Lung (tissue), 11 donors: ENCODE measurements at regions not wholly inside any gene's neighbourhood (a gene's known extent, or its start where the extent isn't known, plus 50 kb on each side); places are given as distances from the start of the nearest gene placed in this dataset.

ENCODE experiments used
- ATAC-seq: fragments of 200-7000 bp; cut with Tn5 transposase; one replicate; pipeline ENCODE4 v1.9.1; 2020; ENCODE audit warnings: moderate number of reproducible peaks; ENCODE audit not compliant: insufficient read depth, low FRiP score
- DNase-seq, 3 donors: peaks; one replicate each; pipeline ENCODE4 v3.0.0-alpha.2; 2013 to 2017
- H3K27ac ChIP-seq, 2 donors: one replicate each; pipeline ENCODE4 v1.5.1; 2013; ENCODE audit warnings: mild to moderate bottlenecking in 2 of 2, moderate library complexity in 2 of 2, control low read depth in 1 of 2, inconsistent platforms in 1 of 2, low read depth in 1 of 2, low read length in 1 of 2
- H3K27me3 ChIP-seq, 3 donors: one replicate each; pipeline ENCODE4 v1.5.1; 2013; ENCODE audit warnings: low read length in 2 of 3; ENCODE audit not compliant: control insufficient read depth in 3 of 3, insufficient read depth in 3 of 3
- H3K36me3 ChIP-seq, 4 donors: one replicate each; pipeline ENCODE4 v1.5.1; 2013; ENCODE audit warnings: low read length in 4 of 4, mild to moderate bottlenecking in 1 of 4, moderate library complexity in 1 of 4; ENCODE audit not compliant: control insufficient read depth in 4 of 4, insufficient read depth in 4 of 4
- H3K4me1 ChIP-seq, 5 donors: one replicate each; pipeline ENCODE4 v1.5.1; 2013; ENCODE audit warnings: low read length in 5 of 5, mild to moderate bottlenecking in 2 of 5, moderate library complexity in 1 of 5; ENCODE audit not compliant: control insufficient read depth in 5 of 5, insufficient read depth in 5 of 5
- H3K4me3 ChIP-seq: one replicate; pipeline ENCODE4 v1.5.1; 2013; ENCODE audit warnings: mild to moderate bottlenecking, control low read depth, moderate library complexity
- H3K9ac ChIP-seq, 2 donors: one replicate each; pipeline ENCODE4 v1.5.1; 2013; ENCODE audit warnings: low read length in 2 of 2, control low read depth in 1 of 2; ENCODE audit not compliant: insufficient read depth in 1 of 2
- H3K9me3 ChIP-seq, 4 donors: one replicate each; pipeline ENCODE4 v1.5.1; 2013; ENCODE audit warnings: low read length in 3 of 4, mild to moderate bottlenecking in 1 of 4, moderate library complexity in 1 of 4; ENCODE audit not compliant: control insufficient read depth in 4 of 4, insufficient read depth in 3 of 4
- CTCF ChIP-seq: IDR thresholded peaks from 2 replicates; pipeline ENCODE4 v1.5.1; 2012; ENCODE audit warnings: mild to moderate bottlenecking; ENCODE audit errors: control extremely low read depth, extremely low read depth
- donor health status: control.
- donor health status: control.
- donor health status: Bipolar disorder and iron deficiency.
- donor health status: healthy.
- donor health status: DM: yes; HTN: yes; CAD: no.

- H3K4me3 ChIP-seq: no peak overlapping the region
- no peaks in the 10 kb centered on the region for H3K27me3 ChIP-seq
- H3K36me3 ChIP-seq: no peaks in the 10 kb centered on the region
- peaks cover 0 to 8% (median 0%) of the 10 kb centered on the region in 5 donors for H3K4me1 ChIP-seq
- ATAC-seq: no peak
- no peak overlapping the region for H3K27ac ChIP-seq
- no peaks in the 10 kb centered on the region for H3K9me3 ChIP-seq
- no peak for DNase-seq
- no peak overlapping the region for H3K9ac ChIP-seq
- no peak for TF ChIP-seq CTCF
Measured at GRCh38 chr6:114897536-114897935, 554.7 kb upstream of the HS3ST5 start.

- H3K9me3 ChIP-seq: peaks cover 0 to 4% (median 0%) of the 10 kb centered on the region in 4 donors
- DNase-seq (peak in 2 of 3 donors; percentile 54 to 60), ATAC-seq (no peak)
- TF ChIP-seq CTCF: no peak
- no peak overlapping the region for H3K4me3 ChIP-seq
- H3K9ac ChIP-seq: no peak overlapping the region
- no peaks in the 10 kb centered on the region for H3K36me3 ChIP-seq
- no peaks in the 10 kb centered on the region for H3K27me3 ChIP-seq
- peaks cover 0 to 8% (median 0%) of the 10 kb centered on the region in 5 donors for H3K4me1 ChIP-seq
- no peak overlapping the region for H3K27ac ChIP-seq
Measured at GRCh38 chr6:114892211-114892610, 549.4 kb upstream of the HS3ST5 start.

GRCh38 chr6:114888241-114888640 is 545.4 kb upstream of the HS3ST5 start:
- no peak for TF ChIP-seq CTCF
- Histone ChIP-seq H3K27ac (no peak overlapping the region), H3K36me3 (no peaks in the 10 kb centered on the region), H3K27me3 (no peaks in the 10 kb centered on the region), H3K4me3 (no peak overlapping the region), H3K9ac (no peak overlapping the region), H3K9me3 (peaks cover 0 to 4% (median 0%) of the 10 kb centered on the region in 4 donors), H3K4me1 (peaks cover 0 to 11% (median 0%) of the 10 kb centered on the region in 5 donors)
- ATAC-seq (no peak), DNase-seq (no peak)

GRCh38 chr6:114886670-114887436 is 544.0 kb upstream of the HS3ST5 start:
- no peak for TF ChIP-seq CTCF
- ATAC-seq: no peak

More at GRCh38 chr6:114886670-114887436, 544.0 kb upstream of the HS3ST5 start:
- Histone ChIP-seq H3K4me1 (peaks cover 0 to 4% (median 0%) of the 10 kb centered on the region in 5 donors), H3K9me3 (peaks cover 0 to 4% (median 0%) of the 10 kb centered on the region in 4 donors), H3K9ac (no peak overlapping the region), H3K4me3 (no peak overlapping the region), H3K27me3 (no peaks in the 10 kb centered on the region), H3K36me3 (no peaks in the 10 kb centered on the region), H3K27ac (no peak overlapping the region)
- no peak for DNase-seq
